ENCODE measurements at regions not wholly inside any gene's neighbourhood (a gene's known extent, or its start where the extent isn't known, plus 50 kb on each side); places are given as distances from the start of the nearest gene placed in this dataset.

DNA sequence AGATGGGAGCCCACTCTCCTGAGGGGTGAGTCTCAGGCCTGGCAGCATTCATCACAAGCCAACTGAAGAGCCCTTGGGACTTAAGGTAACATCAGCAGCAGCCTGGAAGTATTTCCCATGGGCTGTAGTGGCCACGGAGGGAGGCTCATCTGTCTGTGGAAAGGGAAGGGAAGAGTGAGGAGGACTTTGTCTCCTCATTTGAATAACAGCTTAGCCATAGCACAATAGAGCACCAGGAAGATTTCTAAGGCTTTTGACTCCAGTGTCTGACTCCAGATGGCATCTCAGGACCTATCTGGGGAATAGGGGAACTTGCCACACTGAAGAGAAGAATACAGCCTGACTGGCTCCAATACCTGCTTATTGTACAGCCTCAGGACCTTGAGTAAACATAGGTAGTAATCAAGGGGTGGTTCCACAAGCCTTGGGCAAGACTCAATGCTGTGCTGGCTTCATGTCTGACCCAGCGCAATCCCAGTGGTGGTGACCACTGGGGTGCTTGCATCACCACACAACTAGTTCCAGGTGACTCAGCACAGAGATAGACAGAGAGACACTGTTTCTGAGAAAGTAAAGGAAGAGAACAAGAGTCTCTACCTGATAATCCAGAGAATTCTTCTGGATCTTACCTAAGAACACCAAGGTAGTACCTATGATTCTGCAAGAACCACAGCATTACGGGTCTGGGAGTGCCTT, 510.5 kb upstream of the CCDC179 start:
- TF ChIP-seq, protein P1, sequence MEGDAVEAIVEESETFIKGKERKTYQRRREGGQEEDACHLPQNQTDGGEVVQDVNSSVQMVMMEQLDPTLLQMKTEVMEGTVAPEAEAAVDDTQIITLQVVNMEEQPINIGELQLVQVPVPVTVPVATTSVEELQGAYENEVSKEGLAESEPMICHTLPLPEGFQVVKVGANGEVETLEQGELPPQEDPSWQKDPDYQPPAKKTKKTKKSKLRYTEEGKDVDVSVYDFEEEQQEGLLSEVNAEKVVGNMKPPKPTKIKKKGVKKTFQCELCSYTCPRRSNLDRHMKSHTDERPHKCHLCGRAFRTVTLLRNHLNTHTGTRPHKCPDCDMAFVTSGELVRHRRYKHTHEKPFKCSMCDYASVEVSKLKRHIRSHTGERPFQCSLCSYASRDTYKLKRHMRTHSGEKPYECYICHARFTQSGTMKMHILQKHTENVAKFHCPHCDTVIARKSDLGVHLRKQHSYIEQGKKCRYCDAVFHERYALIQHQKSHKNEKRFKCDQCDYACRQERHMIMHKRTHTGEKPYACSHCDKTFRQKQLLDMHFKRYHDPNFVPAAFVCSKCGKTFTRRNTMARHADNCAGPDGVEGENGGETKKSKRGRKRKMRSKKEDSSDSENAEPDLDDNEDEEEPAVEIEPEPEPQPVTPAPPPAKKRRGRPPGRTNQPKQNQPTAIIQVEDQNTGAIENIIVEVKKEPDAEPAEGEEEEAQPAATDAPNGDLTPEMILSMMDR (IDR thresholded peaks at IDR 0.05), result no peak
- no peak for TF ChIP-seq POLR2A (IDR thresholded peaks at IDR 0.05)
